GM18517 (cell line): ENCODE measurements at regions not wholly inside any gene's neighbourhood (a gene's known extent, or its start where the extent isn't known, plus 50 kb on each side); places are given as distances from the start of the nearest gene placed in this dataset.

ENCODE experiments used
- ATAC-seq: cut with Tn5 transposase; IDR thresholded peaks from one replicate; pipeline ENCODE4 v1.9.1; 2021; ENCODE audit warnings: mild to moderate bottlenecking, moderate library complexity; ENCODE audit not compliant: unreplicated experiment

GRCh38 chr2:57759131-57759530, 287.5 kb upstream of the VRK2 start:
- no peak for ATAC-seq

GRCh38 chr2:57759822-57760300, 286.7 kb upstream of the VRK2 start:
- peak; percentile 94 for ATAC-seq

DNA sequence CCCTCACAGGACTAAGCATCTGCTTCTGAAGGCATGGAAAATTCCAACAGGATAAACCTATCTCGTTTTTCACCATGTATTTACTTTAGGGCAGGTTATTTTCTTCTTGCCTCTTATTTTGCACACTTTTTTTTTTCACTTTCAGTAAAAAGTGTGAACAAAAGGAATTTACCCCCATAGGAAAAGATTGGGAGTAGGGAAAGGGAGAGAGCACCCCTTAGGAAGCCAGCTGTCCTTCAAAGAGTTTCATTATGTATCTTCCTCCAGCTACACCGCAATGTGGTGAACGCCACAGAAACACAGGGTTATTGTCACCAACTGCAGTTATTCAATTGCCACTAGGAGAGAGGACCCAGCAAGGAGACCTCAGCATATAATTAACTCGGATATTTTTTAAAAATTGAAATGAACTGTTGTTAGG, 286.2 kb upstream of the VRK2 start:
- peak; percentile 75 for ATAC-seq

DNA sequence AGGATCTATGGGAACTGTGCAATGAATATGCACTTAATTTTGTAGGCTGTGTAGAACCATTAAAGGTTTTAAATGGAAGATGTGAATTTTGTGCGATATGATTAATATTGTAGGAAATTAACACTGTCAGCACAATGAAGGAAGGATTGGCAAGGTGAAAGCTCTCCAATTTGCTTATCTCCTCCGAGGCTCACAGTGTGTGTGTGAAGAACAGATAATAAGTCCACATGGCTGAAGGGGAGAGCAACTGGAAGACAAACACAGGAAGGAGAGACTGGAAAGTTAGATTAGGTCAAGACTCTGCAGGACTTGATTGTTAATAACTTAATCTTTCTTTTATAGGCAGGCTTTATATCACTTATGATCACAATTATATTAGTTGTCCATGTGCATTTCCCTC, 269.7 kb upstream of the VRK2 start:
- ATAC-seq = no peak

GRCh38 chr2:57782587-57782986, 264.0 kb upstream of the VRK2 start:
- ATAC-seq = no peak

DNA sequence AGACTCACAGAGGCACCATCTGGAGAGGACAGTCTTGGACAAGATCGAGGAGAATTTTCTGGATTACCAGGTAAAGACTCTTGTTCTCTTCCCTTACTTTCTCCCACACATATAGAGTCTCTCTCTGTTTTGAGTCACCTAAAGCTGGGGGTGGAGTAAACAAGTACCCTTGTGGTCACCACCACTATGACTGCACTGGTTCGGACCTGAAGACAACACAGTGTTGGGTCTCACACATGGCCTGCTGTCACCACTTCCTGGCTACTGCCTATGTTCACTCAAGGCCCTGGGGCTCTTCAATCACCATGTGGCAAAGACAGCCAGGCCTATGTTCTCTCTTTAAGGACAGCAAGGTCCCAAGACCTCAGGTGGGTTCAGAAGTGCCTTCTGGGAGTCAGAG, 253.3 kb upstream of the VRK2 start:
- ATAC-seq = no peak

DNA sequence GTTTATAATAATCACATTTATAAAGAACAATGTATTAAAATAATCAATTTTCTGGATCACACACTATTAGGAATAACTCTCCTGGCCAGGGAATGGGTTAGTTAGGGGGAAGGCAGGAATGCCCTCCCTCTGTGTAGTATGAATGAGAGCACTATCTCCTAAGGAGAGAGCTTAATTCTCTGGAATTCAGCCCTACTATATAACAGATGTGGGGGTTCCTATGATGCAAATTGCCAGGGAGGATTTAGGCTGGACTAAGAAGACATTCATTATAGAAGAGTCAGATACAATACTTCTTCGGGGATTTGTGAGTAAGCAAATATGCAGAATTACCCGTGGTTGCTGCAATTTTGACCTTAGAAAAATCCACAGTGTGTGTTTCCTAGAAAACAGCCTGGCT, 250.1 kb upstream of the VRK2 start:
- ATAC-seq = no peak

DNA sequence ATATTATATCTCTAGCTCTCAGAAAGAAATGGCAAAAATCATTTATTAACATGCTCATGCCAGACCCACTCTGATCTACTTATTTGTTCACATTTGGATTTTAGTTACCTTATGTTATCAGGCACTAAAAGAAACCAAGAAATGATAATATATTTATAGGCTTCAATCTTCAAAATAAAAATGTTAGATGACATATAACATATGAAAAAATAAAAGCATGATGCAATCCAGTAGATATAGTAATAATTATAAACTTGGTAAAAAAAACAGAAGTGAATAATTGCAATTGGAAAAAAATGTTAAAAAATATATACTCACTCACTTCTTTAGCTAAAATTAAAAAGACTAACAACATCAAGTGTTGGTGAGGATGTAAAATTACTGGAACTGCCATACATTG, 248.3 kb upstream of the VRK2 start:
- ATAC-seq = no peak

DNA sequence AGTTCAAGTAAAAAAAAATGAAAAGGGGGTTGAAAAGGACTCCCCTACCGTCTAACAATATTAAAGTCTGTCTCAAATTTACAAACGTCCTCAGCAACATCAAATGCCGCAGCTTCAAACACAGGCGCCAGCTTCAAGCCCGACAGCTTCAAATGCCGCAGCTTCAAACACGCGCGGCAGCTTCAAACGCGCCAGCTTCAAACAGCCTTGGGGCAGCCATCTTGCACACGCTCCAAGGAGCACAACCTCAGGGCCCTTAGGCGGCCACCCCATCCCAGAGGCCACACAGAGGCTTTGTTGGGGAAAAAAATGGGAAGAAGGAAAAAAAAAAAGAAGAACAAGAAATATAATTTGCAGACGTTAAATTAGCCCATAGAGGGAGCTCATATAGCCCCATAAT, 244.4 kb upstream of the VRK2 start:
- ATAC-seq = no peak

GRCh38 chr2:57804971-57805370, 241.6 kb upstream of the VRK2 start:
- ATAC-seq = no peak

GRCh38 chr2:57806449-57806968, 240.1 kb upstream of the VRK2 start:
- ATAC-seq = no peak

DNA sequence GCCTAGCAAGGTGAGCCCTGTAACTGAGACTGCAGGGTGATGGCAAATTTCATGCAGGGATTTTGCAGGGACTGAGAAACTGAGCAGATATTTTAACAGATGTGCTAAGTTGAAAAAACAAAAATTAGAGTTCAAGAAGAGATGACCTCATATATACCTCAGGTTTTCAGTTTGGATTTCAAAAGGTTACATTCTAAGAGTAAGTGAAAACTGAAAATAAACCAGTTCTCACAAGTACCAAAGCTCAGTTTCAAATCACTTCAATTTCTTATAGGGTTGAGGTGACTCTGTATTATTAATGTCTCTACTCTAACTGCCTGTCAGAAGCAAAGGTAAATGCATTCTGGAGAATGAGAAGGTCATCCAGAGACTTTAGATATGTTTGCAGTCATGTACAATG, 237.4 kb upstream of the VRK2 start:
- peak; percentile 99 for ATAC-seq

DNA sequence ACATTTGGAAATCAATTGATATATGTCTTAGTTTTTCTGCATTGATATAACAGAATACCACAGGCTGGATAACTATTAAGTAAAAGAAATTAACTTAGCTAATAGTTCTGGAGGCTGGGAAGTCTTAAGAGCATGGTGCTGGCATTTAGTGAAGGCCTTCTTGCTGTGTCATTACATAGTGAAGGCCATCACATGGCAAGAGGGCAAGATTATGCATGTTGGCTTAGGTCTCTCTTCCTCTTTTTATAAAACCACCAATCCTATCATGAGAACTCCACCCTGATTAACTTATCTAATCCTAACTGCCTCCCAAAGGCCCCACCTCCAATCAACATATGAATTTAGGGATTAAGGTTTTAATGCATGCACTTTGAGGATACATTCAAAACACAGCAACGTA, 225.5 kb upstream of the VRK2 start:
- ATAC-seq = no peak

- ATAC-seq = no peak
Observed at GRCh38 chr2:57828221-57828620, 218.4 kb upstream of the VRK2 start.

DNA sequence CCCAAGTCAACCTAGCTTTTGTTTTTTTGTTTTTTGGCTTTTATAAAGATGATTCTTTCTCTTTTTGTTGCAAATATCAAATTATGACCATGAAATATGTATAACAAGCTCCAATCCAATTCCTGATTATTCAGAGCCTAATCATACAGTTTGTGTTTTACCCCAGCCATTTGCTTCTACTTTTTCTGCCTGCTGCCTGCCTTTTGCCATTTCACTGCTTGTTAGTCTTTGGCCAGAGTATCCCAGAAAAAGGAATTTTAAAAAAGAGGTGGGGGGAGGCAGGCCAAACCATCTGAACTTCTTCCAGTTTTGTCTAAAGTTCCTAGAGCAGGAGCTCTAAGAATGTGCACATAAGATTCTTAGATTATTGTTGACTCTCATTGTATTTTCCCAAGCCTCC, 211.9 kb upstream of the VRK2 start:
- ATAC-seq = no peak

- ATAC-seq = no peak
Observed at GRCh38 chr2:57842531-57842930, 204.1 kb upstream of the VRK2 start.

- ATAC-seq = no peak
Observed at GRCh38 chr2:57843158-57843557, 203.4 kb upstream of the VRK2 start.

DNA sequence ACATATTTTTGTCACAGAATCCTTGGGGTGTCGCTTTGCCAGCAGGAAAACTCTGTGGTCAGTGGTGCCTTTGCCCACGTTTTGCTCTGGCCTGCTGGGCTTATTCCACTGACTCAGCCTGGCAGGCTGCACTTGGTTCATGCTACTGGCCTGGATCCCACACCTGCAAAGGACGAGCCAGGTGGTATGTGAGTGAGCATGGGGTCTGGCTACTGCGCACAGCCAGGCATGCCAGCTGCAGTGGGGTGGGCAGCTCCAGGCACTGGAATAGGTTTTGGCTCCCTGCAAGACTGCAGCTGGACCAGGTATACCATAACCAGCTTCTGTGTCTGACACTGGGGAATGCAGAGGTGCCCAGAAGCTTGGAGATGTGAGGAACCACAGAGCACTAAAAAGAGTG, 197.9 kb upstream of the VRK2 start:
- no peak for ATAC-seq

DNA sequence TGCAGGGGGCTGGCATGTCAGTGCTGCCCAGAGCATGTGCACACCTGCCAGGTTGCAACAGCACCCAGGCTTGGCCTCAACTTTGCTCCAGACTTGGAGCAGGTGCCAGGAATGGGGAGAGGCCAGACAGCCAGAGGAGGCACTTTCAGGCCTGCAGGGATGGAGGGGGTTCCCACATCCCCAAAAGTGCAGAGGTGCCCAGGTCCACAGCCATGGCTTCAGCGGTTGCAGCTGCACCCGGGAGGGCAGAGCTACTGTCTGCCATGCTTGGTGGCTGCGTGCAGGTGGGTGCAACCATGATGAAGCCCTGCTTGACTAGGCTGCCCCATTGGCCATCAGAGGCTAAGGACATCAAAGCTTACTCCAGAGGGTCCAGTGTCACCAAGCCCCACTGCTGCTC, 196.8 kb upstream of the VRK2 start:
- ATAC-seq = no peak

DNA sequence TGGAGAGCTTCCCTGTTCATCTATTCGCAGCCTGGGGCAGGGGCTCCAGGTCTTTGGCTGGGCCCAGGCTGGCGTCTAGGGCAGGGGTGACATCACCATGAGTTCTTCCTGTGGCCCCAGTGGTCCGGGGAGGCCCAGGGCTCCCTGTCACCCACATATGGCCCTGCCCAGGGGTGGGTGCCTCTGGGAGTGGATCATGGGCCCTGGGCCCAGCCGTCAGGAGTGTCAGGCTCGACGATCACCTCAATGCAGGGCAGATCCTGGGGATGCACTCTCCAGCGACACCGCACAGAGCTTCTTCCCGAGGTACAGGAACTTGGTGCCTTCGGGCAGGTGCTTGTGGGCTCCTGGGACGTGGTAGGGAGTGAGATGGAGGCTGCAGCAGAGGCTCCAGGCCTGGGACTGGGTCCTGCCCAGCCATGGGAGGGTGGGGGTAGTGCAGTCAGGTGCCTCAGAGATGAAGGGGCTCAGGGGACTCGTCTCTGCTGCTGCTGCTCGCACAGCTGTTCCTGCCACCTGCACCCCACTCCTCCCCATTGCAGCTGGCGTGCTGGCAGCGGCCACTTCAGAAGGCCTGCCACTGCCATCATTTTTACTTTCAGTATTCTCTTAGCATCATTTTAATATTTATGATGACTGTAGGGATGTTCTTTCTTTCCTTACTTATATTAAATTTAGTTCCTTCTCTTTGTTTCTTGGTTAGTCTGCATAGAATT, 196.0 kb upstream of the VRK2 start:
- ATAC-seq = no peak

- ATAC-seq = no peak
Observed at GRCh38 chr2:57855212-57855611, 191.4 kb upstream of the VRK2 start.

DNA sequence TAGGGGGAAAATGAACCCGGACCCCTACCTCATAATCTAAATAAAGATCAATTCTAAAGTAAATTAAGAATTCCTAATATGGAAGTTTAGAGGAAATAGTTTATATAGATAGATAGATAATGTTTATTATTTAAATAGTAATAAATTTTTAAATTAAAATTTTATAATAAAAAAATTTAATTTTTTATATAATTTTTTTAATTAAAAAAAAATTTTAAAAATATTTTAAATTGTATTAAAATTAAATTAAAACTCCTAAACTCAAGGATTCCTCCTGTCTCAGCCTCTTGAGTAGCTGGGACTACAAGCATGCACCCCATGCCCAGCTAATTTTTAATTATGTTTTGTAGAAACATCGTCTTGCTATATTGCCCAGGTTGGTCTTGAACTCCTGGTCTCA, 186.9 kb upstream of the VRK2 start:
- ATAC-seq = no peak

DNA sequence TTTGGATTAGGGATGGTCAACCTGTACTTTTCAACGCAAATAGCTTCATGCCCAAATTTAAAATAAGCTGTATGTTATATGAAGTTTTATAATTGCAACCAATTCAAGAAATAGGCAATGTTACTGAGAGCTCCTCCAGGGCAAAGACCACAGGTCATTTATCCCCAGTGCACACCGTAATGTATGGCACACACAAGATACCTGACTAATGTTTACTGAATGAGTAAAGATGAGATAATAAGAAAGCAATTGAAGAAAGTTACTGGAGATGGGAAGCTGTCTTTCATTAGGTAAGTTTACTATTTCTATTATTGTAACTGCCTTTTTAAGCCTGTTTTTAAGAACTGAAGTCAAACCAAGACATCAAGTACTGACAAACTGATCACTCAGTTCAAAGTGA, 184.5 kb upstream of the VRK2 start:
- no peak for ATAC-seq
